IMR-90 (cell line): ENCODE measurements at regions not wholly inside any gene's neighbourhood (a gene's known extent, or its start where the extent isn't known, plus 50 kb on each side); places are given as distances from the start of the nearest gene placed in this dataset.
A peak's percentile ranks its signal among the peaks of the same experiment; 100 is the strongest.

Experiments used
- ATAC-seq: fragments of 200-7000 bp; cut with Tn5 transposase; 2 replicates; pipeline ENCODE4 v1.9.1; 2020; ENCODE audit warnings: low read depth, mild to moderate bottlenecking, moderate library complexity
- BruUV-seq: library from RNA; stranded (reverse); fragments of 400-500 nt; replicated peaks from 2 replicates; lab custom pipeline; 2021; lab: Mats Ljungman, UMichigan
- CTCF ChIA-PET: fragments of 300-600 bp; formaldehyde crosslinking; extraction: SDS; loops from one replicate; lab custom pipeline; 2021; ENCODE audit warnings: antibody characterized with exemption; lab: Yijun Ruan, JAX
- POLR2A ChIA-PET: fragments of 300-600 bp; sonication (Branson Sonifier 250); formaldehyde crosslinking; loops from one replicate; lab custom pipeline; 2022; ENCODE audit warnings: antibody characterized with exemption; ENCODE audit not compliant: unreplicated experiment; lab: Charles Lee
- DNase-seq: peaks from one replicate; pipeline ENCODE4 v3.0.0; 2013
- H2AFZ ChIP-seq: replicated peaks from 2 replicates; pipeline ENCODE3; 2013; ENCODE audit warnings: low read length, mild to moderate bottlenecking; ENCODE audit not compliant: poor library complexity
- H2AK5ac ChIP-seq: 2 replicates; pipeline ENCODE4 v1.6.1; 2013; ENCODE audit warnings: low read depth, low read length, inconsistent platforms
- H2AK9ac ChIP-seq: replicated peaks from 2 replicates; pipeline ENCODE3; 2013; ENCODE audit warnings: mild to moderate bottlenecking, low read depth, low read length, moderate library complexity; ENCODE audit not compliant: poor library complexity
- H2BK120ac ChIP-seq: 2 replicates; pipeline ENCODE4 v1.6.1; 2013; ENCODE audit warnings: low read depth, low read length, inconsistent platforms
- H2BK15ac ChIP-seq: 3 replicates; pipeline ENCODE4 v1.6.1; 2013; ENCODE audit warnings: low read depth, low read length, inconsistent platforms
- H2BK20ac ChIP-seq: 2 replicates; pipeline ENCODE4 v1.6.1; 2013; ENCODE audit warnings: low read depth, mild to moderate bottlenecking, inconsistent platforms, low read length, moderate library complexity
- H2BK5ac ChIP-seq: 2 replicates; pipeline ENCODE4 v1.6.1; 2013; ENCODE audit warnings: mild to moderate bottlenecking, low read depth, low read length, inconsistent platforms; ENCODE audit not compliant: poor library complexity, severe bottlenecking
- H3K14ac ChIP-seq: replicated peaks from 2 replicates; pipeline ENCODE4 v1.6.1; 2013; ENCODE audit warnings: low read depth, low read length, inconsistent platforms
- H3K18ac ChIP-seq: 2 replicates; pipeline ENCODE4 v1.6.1; 2013; ENCODE audit warnings: low read depth, low read length, control low read depth
- H3K23ac ChIP-seq: 2 replicates; pipeline ENCODE4 v1.6.1; 2013; ENCODE audit warnings: low read depth, low read length, inconsistent platforms
- H3K27ac ChIP-seq: 2 replicates; pipeline ENCODE4 v1.5.1; 2013; ENCODE audit warnings: mild to moderate bottlenecking, control low read depth, low read length; ENCODE audit not compliant: insufficient read depth
- H3K27me3 ChIP-seq: 2 replicates; pipeline ENCODE4 v1.6.1; 2013; ENCODE audit warnings: low read length; ENCODE audit not compliant: control insufficient read depth, insufficient read depth
- H3K36me3 ChIP-seq: 2 replicates; pipeline ENCODE4 v1.6.1; 2013; ENCODE audit warnings: low read length, mixed read lengths; ENCODE audit not compliant: control insufficient read depth, insufficient read depth
- H3K4ac ChIP-seq: 2 replicates; pipeline ENCODE4 v1.6.1; 2013; ENCODE audit warnings: low read depth, low read length, inconsistent platforms
- H3K4me1 ChIP-seq: 2 replicates; pipeline ENCODE4 v1.6.1; 2013; ENCODE audit warnings: low read length, mixed read lengths; ENCODE audit not compliant: control insufficient read depth, insufficient read depth
- H3K4me2 ChIP-seq: 2 replicates; pipeline ENCODE4 v1.6.1; 2013; ENCODE audit warnings: low read depth, mild to moderate bottlenecking, control low read depth, low read length, moderate library complexity
- H3K4me3 ChIP-seq: 2 replicates; pipeline ENCODE4 v1.5.1; 2013; ENCODE audit warnings: low read depth, mild to moderate bottlenecking, control low read depth, low read length, moderate library complexity; ENCODE audit not compliant: insufficient read depth
- H3K56ac ChIP-seq: 2 replicates; pipeline ENCODE4 v1.6.1; 2013; ENCODE audit warnings: low read length, inconsistent platforms; ENCODE audit not compliant: insufficient read depth; ENCODE audit errors: extremely low read depth
- H3K79me1 ChIP-seq, 2 experiments: 2 replicates each; pipeline ENCODE4 v1.6.1; 2013; ENCODE audit warnings: low read length in 2 of 2, inconsistent platforms in 1 of 2, low read depth in 1 of 2
- H3K9ac ChIP-seq: 2 replicates; pipeline ENCODE4 v1.6.1; 2013; ENCODE audit warnings: low read depth, low read length, control low read depth
- H3K9me1 ChIP-seq: 2 replicates; pipeline ENCODE4 v1.6.1; 2013; ENCODE audit warnings: low read length, inconsistent platforms; ENCODE audit not compliant: insufficient read depth
- H3K9me3 ChIP-seq: 2 replicates; pipeline ENCODE4 v1.6.1; 2013; ENCODE audit warnings: low read length; ENCODE audit not compliant: control insufficient read depth, insufficient read depth
- H4K20me1 ChIP-seq: 2 replicates; pipeline ENCODE4 v1.6.1; 2013; ENCODE audit warnings: low read length, inconsistent platforms; ENCODE audit not compliant: insufficient read depth
- H4K5ac ChIP-seq: 2 replicates; pipeline ENCODE4 v1.6.1; 2013; ENCODE audit warnings: mild to moderate bottlenecking, low read depth, low read length, control low read depth
- H4K8ac ChIP-seq, 2 experiments: 2 replicates each; pipeline ENCODE4 v1.6.1; 2013; ENCODE audit warnings: low read depth in 2 of 2, low read length in 2 of 2, control low read depth in 1 of 2, inconsistent platforms in 1 of 2
- H4K91ac ChIP-seq: 2 replicates; pipeline ENCODE4 v1.6.1; 2013; ENCODE audit warnings: low read depth, low read length, inconsistent platforms; ENCODE audit not compliant: insufficient read depth
- BHLHE40 ChIP-seq: fragments of 150-350 bp; IDR thresholded peaks from 2 replicates; pipeline ENCODE4 v1.6.1; 2016; ENCODE audit warnings: mild to moderate bottlenecking, low read depth, low read length
- CTCF ChIP-seq: conservative IDR thresholded peaks from 2 replicates; pipeline ENCODE4 v1.5.1; 2012; ENCODE audit warnings: mild to moderate bottlenecking, low read depth, low read length, improper control_type of control experiment
- ELK1 ChIP-seq: fragments of 150-350 bp; IDR thresholded peaks from 2 replicates; pipeline ENCODE4 v1.6.1; 2016; ENCODE audit warnings: low read depth, mild to moderate bottlenecking, low read length, moderate library complexity, borderline replicate concordance
- FOS ChIP-seq: fragments of 150-350 bp; IDR thresholded peaks from 2 replicates; pipeline ENCODE4 v1.6.1; 2016; ENCODE audit warnings: low read depth, low read length
- MAFK ChIP-seq: IDR thresholded peaks from 2 replicates; pipeline ENCODE4 v1.6.1; 2012; ENCODE audit warnings: low read depth, low read length, improper control_type of control experiment
- MAZ ChIP-seq: IDR thresholded peaks from 2 replicates; pipeline ENCODE4 v1.6.1; 2012; ENCODE audit warnings: low read depth, mild to moderate bottlenecking, low read length, improper control_type of control experiment, moderate library complexity, borderline replicate concordance
- MXI1 ChIP-seq: IDR thresholded peaks from 2 replicates; pipeline ENCODE4 v1.6.1; 2012; ENCODE audit warnings: low read depth, mild to moderate bottlenecking, low read length, moderate library complexity, borderline replicate concordance
- NFE2L2 ChIP-seq: fragments of 150-350 bp; IDR thresholded peaks from 2 replicates; pipeline ENCODE4 v1.6.1; 2016; ENCODE audit warnings: low read depth, mild to moderate bottlenecking, low read length
- POLR2A ChIP-seq: IDR thresholded peaks from 2 replicates; pipeline ENCODE4 v1.6.1; 2012; ENCODE audit warnings: mild to moderate bottlenecking, low read depth, low read length
- RCOR1 ChIP-seq: IDR thresholded peaks from 2 replicates; pipeline ENCODE4 v1.6.1; 2012; ENCODE audit warnings: mild to moderate bottlenecking, low read length, improper control_type of control experiment; ENCODE audit not compliant: insufficient replicate concordance
- SMC3 ChIP-seq: fragments of 150-350 bp; IDR thresholded peaks from 2 replicates; pipeline ENCODE4 v1.6.1; 2016; ENCODE audit warnings: low read depth, mild to moderate bottlenecking, antibody characterized with exemption, low read length, moderate library complexity
- USF2 ChIP-seq: fragments of 150-350 bp; IDR thresholded peaks from 2 replicates; pipeline ENCODE4 v1.6.1; 2017; ENCODE audit warnings: mild to moderate bottlenecking, antibody characterized with exemption, low read length, low read depth
- WGBS, 2 experiments: methylation state at CpG; one replicate each; pipeline versions ENCODE4 v1.1.5 to v1.1.7; 2013; ENCODE audit warnings: missing lambda C conversion rate in 2 of 2; ENCODE audit not compliant: insufficient read length in 1 of 2; ENCODE audit errors: extremely low coverage in 2 of 2; 5-methylcytosine and 5-hydroxymethylcytosine counted together
- dilution Hi-C: fragments of 300-500 bp; cut with HindIII; formaldehyde crosslinking; loops from one replicate; pipeline ENCODE4 v1.14.3; 2018; ENCODE audit warnings: low sequenced_read_pairs; ENCODE audit not compliant: unreplicated experiment
- in situ Hi-C: fragments of 300-500 bp; cut with MboI; formaldehyde crosslinking; loops from 3 replicates; pipeline ENCODE4 v1.14.3; 2019; ENCODE audit warnings: low sequenced_read_pairs, inconsistent platforms, mixed read lengths
- intact Hi-C: fragments of 100-400 bp; cut with micrococcal nuclease; formaldehyde crosslinking; loops from 2 replicates; pipeline ENCODE4 v1.10.0; 2022

GRCh38 chr4:53929955-53930798 lies 134.2 kb downstream of the CHIC2 start:
- no peaks in the 10 kb centered on the region for H4K20me1 ChIP-seq
- H3K4me2 ChIP-seq = no peak overlapping the region
- H4K5ac ChIP-seq = 0 out of 2 replicates have a peak overlapping the region, but pooled peaks have one; percentile 1
- H3K4me3 ChIP-seq = no peak overlapping the region
- H3K9ac ChIP-seq = no peak overlapping the region
- H3K4ac ChIP-seq = peak overlapping the region; percentile 77
- peak overlapping the region; percentile 49; the same call in 1 of the 2 replicates for H3K14ac ChIP-seq
- peak overlapping the region; percentile 37; the same call in 1 of the 2 replicates for H3K23ac ChIP-seq
- POLR2A ChIA-PET = interaction anchor here (0.5 to 1.0 kb wide), 2 partner anchors 10 to 302 kb away, joined by 3 to 9 read pairs; no protein-coding TSS in a partner anchor
- in situ Hi-C loops = no loop called here
- H2BK120ac ChIP-seq = peak overlapping the region; percentile 78
- H2AK5ac ChIP-seq = peak overlapping the region; percentile 71
- peaks cover 0 to 12% of the 10 kb centered on the region in 2 experiments; a peak in 2 of 4 replicates for H3K79me1 ChIP-seq
- peak overlapping the region; percentile 63 for H2BK5ac ChIP-seq
- ATAC-seq (peak; percentile 75), DNase-seq (peak; percentile 93)
- H3K27ac ChIP-seq = peak overlapping the region; percentile 20; the same call in 1 of the 2 replicates
- dilution Hi-C loops = no loop called here
- H4K8ac ChIP-seq = peak overlapping the region in 1 of 2 experiments; percentile 78; a peak in 2 of 4 replicates
- H2AFZ ChIP-seq = peak overlapping the region; percentile 72
- peak overlapping the region; percentile 78 for H2AK9ac ChIP-seq
- H2BK20ac ChIP-seq = peak overlapping the region; percentile 90
- H3K56ac ChIP-seq = no peak overlapping the region
- no peaks in the 10 kb centered on the region for H3K36me3 ChIP-seq
- H2BK15ac ChIP-seq = peak overlapping the region; percentile 47; the same call in 2 of the 3 replicates
- H3K9me1 ChIP-seq = peaks cover 18% of the 10 kb centered on the region
- no TSS peak for BruUV-seq
- H3K4me1 ChIP-seq = peaks cover 14% of the 10 kb centered on the region
- no peaks in the 10 kb centered on the region for H3K9me3 ChIP-seq
- intact Hi-C loops = loop anchor here (1.0 to 5.0 kb wide), 3 partner anchors 132 to 299 kb away; partner anchors contain the start of genes CHIC2 and PDGFRA
- H3K18ac ChIP-seq = peak overlapping the region; percentile 8; the same call in 1 of the 2 replicates
- 100% methylated on average over 1 of the region's 8 CpGs; no CpG with 5 or more reads in 1 of the 2 experiments for WGBS, 2 experiments
- peak overlapping the region; percentile 42; the same call in 1 of the 2 replicates for H4K91ac ChIP-seq
- no peaks in the 10 kb centered on the region for H3K27me3 ChIP-seq
- CTCF ChIA-PET = interaction anchor here (0.7 to 3.6 kb wide), 11 partner anchors 20 to 301 kb away, joined by 3 to 15 read pairs (median 3); partner anchors contain the start of gene PDGFRA
- TF ChIP-seq POLR2A = no peak
- TF ChIP-seq BHLHE40 = peak; percentile 92
- peak; percentile 65 for TF ChIP-seq MAFK
- no peak for TF ChIP-seq RCOR1
- no peak for TF ChIP-seq NFE2L2
- no peak for TF ChIP-seq ELK1
- TF ChIP-seq USF2 = peak; percentile 87
- TF ChIP-seq MXI1 = peak; percentile 78; the same call in 1 of the 2 replicates
- peak; percentile 85 for TF ChIP-seq CTCF
- no peak for TF ChIP-seq MAZ
- no peak for TF ChIP-seq FOS
- TF ChIP-seq SMC3 = peak; percentile 71
